H1 (cell line): ENCODE measurements at regions not wholly inside any gene's neighbourhood (a gene's known extent, or its start where the extent isn't known, plus 50 kb on each side); places are given as distances from the start of the nearest gene placed in this dataset.

ENCODE experiments used
- CTCF ChIA-PET: fragments of 300-600 bp; sonication (Branson Sonifier 250); formaldehyde crosslinking; loops from one replicate; lab custom pipeline; 2021; ENCODE audit not compliant: partially characterized antibody; lab: Charles Lee
- POLR2A ChIA-PET: fragments of 300-600 bp; sonication (Branson Sonifier 250); formaldehyde crosslinking; loops from one replicate; lab custom pipeline; 2021; ENCODE audit warnings: inconsistent platforms; ENCODE audit not compliant: partially characterized antibody; lab: Charles Lee
- DNase-seq, 2 experiments: peaks; one replicate each; pipeline versions ENCODE4 v3.0.0 to v3.0.0-alpha.2; 2010 to 2022; ENCODE audit warnings: low spot score in 2 of 2, low read depth in 1 of 2, mixed read lengths in 1 of 2
- FAIRE-seq: peaks from 2 replicates; lab custom pipeline; 2011; peaks lifted over from hg19 to GRCh38; lab: Jason Lieb, UNC
- H2AFZ ChIP-seq: 2 replicates; pipeline ENCODE4 v1.8.1; 2012; ENCODE audit warnings: low read length, inconsistent platforms
- H2AK5ac ChIP-seq: 2 replicates; pipeline ENCODE4 v1.6.1; 2013; ENCODE audit warnings: low read depth, low read length
- H2BK120ac ChIP-seq: replicated peaks from 2 replicates; pipeline ENCODE3; 2013; ENCODE audit warnings: low read depth, low read length, inconsistent platforms
- H2BK12ac ChIP-seq: 2 replicates; pipeline ENCODE4 v1.6.1; 2013; ENCODE audit warnings: low read depth, low read length
- H2BK15ac ChIP-seq: 2 replicates; pipeline ENCODE4 v1.6.1; 2013; ENCODE audit warnings: low read length
- H2BK20ac ChIP-seq: 2 replicates; pipeline ENCODE4 v1.6.1; 2013; ENCODE audit warnings: low read length
- H2BK5ac ChIP-seq: 2 replicates; pipeline ENCODE4 v1.6.1; 2013; ENCODE audit warnings: low read depth, low read length
- H3K14ac ChIP-seq: 2 replicates; pipeline ENCODE4 v1.6.1; 2013; ENCODE audit warnings: inconsistent platforms; ENCODE audit not compliant: insufficient read length
- H3K18ac ChIP-seq: 2 replicates; pipeline ENCODE4 v1.6.1; 2013; ENCODE audit warnings: low read length; ENCODE audit errors: extremely low read depth
- H3K23ac ChIP-seq: 2 replicates; pipeline ENCODE4 v1.6.1; 2013; ENCODE audit warnings: inconsistent platforms; ENCODE audit not compliant: insufficient read length
- H3K23me2 ChIP-seq: 2 replicates; pipeline ENCODE4 v1.6.1; 2013; ENCODE audit warnings: low read depth, low read length
- H3K27ac ChIP-seq: 2 replicates; pipeline ENCODE4 v1.6.1; 2011; ENCODE audit warnings: low read depth, low read length, inconsistent platforms
- H3K27me3 ChIP-seq, 4 experiments: replicated peaks in 1 of 4; 1 replicate in 1 of 4; 2 replicates in 3 of 4; pipeline versions ENCODE4 v1.6.1 to v1.8.1; 2011 to 2013; ENCODE audit warnings: low read length in 3 of 4, mild to moderate bottlenecking in 3 of 4, inconsistent platforms in 2 of 4, mixed read lengths in 2 of 4, moderate library complexity in 1 of 4; ENCODE audit not compliant: control insufficient read depth in 3 of 4, insufficient read depth in 3 of 4; ENCODE audit errors: extremely low read depth in 1 of 4
- H3K36me3 ChIP-seq, 4 experiments: 2 replicates each; pipeline versions ENCODE4 v1.6.1 to v1.8.1; 2011 to 2013; ENCODE audit warnings: mild to moderate bottlenecking in 4 of 4, low read length in 3 of 4, moderate library complexity in 2 of 4, control low read depth in 1 of 4, inconsistent platforms in 1 of 4; ENCODE audit not compliant: insufficient read depth in 4 of 4, control insufficient read depth in 2 of 4
- H3K4ac ChIP-seq: replicated peaks from 2 replicates; pipeline ENCODE3; 2013; ENCODE audit warnings: low read length, low read depth, mixed read lengths, inconsistent platforms; ENCODE audit not compliant: insufficient read length
- H3K4me1 ChIP-seq, 4 experiments: replicated peaks in 1 of 4; 1 replicate in 1 of 4; 2 replicates in 3 of 4; pipeline versions ENCODE4 v1.6.1 to v1.8.1; 2011 to 2013; ENCODE audit warnings: low read length in 3 of 4, inconsistent platforms in 2 of 4, mixed read lengths in 1 of 4; ENCODE audit not compliant: insufficient read depth in 4 of 4, control insufficient read depth in 3 of 4
- H3K4me2 ChIP-seq, 2 experiments: 2 replicates each; pipeline versions ENCODE4 v1.6.1 to v1.8.1; 2011 to 2013; ENCODE audit warnings: low read depth in 2 of 2, low read length in 2 of 2, control low read depth in 1 of 2, inconsistent platforms in 1 of 2, mild to moderate bottlenecking in 1 of 2; ENCODE audit not compliant: insufficient read depth in 1 of 2
- H3K4me3 ChIP-seq, 4 experiments: fragments of 200-600, 300-600 bp in 1 of 4; sonication (generic), shearing (Covaris generic), sonication (Bioruptor Twin) in 1 of 4; 2 replicates each; pipeline versions ENCODE4 v1.5.1 to v1.8.1; 2011 to 2016; ENCODE audit warnings: low read length in 4 of 4, low read depth in 3 of 4, control low read depth in 2 of 4, inconsistent platforms in 2 of 4, mild to moderate bottlenecking in 2 of 4, mixed read lengths in 1 of 4, moderate library complexity in 1 of 4; ENCODE audit not compliant: insufficient read depth in 2 of 4; ENCODE audit errors: extremely low read depth in 1 of 4
- H3K56ac ChIP-seq: replicated peaks from 2 replicates; pipeline ENCODE3; 2013; ENCODE audit warnings: low read depth, mild to moderate bottlenecking, mixed read lengths, low read length, inconsistent platforms; ENCODE audit not compliant: insufficient read length
- H3K79me1 ChIP-seq: 2 replicates; pipeline ENCODE4 v1.6.1; 2013; ENCODE audit warnings: low read depth, low read length, control low read depth
- H3K79me2 ChIP-seq, 2 experiments: 2 replicates each; pipeline versions ENCODE4 v1.6.1 to v1.8.1; 2012 to 2013; ENCODE audit warnings: low read length in 2 of 2, mild to moderate bottlenecking in 2 of 2, inconsistent platforms in 1 of 2; ENCODE audit not compliant: insufficient read depth in 2 of 2, control insufficient read depth in 1 of 2
- H3K9ac ChIP-seq, 4 experiments: replicated peaks in 1 of 4; 1 replicate in 1 of 4; 2 replicates in 3 of 4; pipeline versions ENCODE4 v1.6.1 to v1.8.1; 2011 to 2013; ENCODE audit warnings: low read depth in 3 of 4, low read length in 3 of 4, control low read depth in 2 of 4, mild to moderate bottlenecking in 2 of 4, moderate library complexity in 2 of 4, inconsistent platforms in 1 of 4; ENCODE audit errors: extremely low read depth in 1 of 4
- H3K9me3 ChIP-seq, 2 experiments: 2 replicates each; pipeline versions ENCODE4 v1.6.1 to v1.8.1; 2012 to 2013; ENCODE audit warnings: mild to moderate bottlenecking in 2 of 2, moderate library complexity in 2 of 2, control low read depth in 1 of 2, inconsistent platforms in 1 of 2, low read depth in 1 of 2, low read length in 1 of 2, mixed read lengths in 1 of 2; ENCODE audit not compliant: insufficient read depth in 2 of 2
- H4K20me1 ChIP-seq, 2 experiments: replicated peaks in 1 of 2; 2 replicates each; pipeline versions ENCODE3 to v1.8.1; 2011 to 2013; ENCODE audit warnings: inconsistent platforms in 2 of 2, low read length in 2 of 2, mild to moderate bottlenecking in 1 of 2; ENCODE audit not compliant: insufficient read depth in 2 of 2, control insufficient read depth in 1 of 2
- H4K5ac ChIP-seq: 2 replicates; pipeline ENCODE4 v1.6.1; 2013; ENCODE audit warnings: low read length, low read depth, mixed read lengths, inconsistent platforms; ENCODE audit not compliant: insufficient read length
- H4K8ac ChIP-seq: 2 replicates; pipeline ENCODE4 v1.8.0; 2013; ENCODE audit warnings: mild to moderate bottlenecking, moderate library complexity, low read length, inconsistent platforms; ENCODE audit not compliant: insufficient read depth; ENCODE audit errors: extremely low read depth
- H4K91ac ChIP-seq: replicated peaks from 2 replicates; pipeline ENCODE3; 2013; ENCODE audit warnings: low read length, mixed read lengths, inconsistent platforms; ENCODE audit not compliant: insufficient read length
- CBX5 ChIP-seq: fragments of 300-800, 300-1000 bp; sonication (generic); IDR thresholded peaks from 2 replicates; pipeline ENCODE4 v1.7.1; 2016; ENCODE audit warnings: antibody characterized with exemption, low read length, low read depth
- CREB1 ChIP-seq: IDR thresholded peaks from 2 replicates; pipeline ENCODE4 v1.6.1; 2012; ENCODE audit warnings: inconsistent platforms
- FOSL1 ChIP-seq: IDR thresholded peaks from 2 replicates; pipeline ENCODE4 v1.6.1; 2011; ENCODE audit warnings: mild to moderate bottlenecking, low read depth, low read length, moderate library complexity; ENCODE audit not compliant: insufficient read depth
- HDAC2 ChIP-seq, 2 experiments: fragments of 300-600 bp in 1 of 2; sonication (generic) in 1 of 2; IDR thresholded peaks; 2 replicates each; pipeline ENCODE4 v1.6.1; 2011 to 2012; ENCODE audit warnings: low read depth in 2 of 2, low read length in 2 of 2, mild to moderate bottlenecking in 2 of 2, moderate library complexity in 2 of 2, borderline replicate concordance in 1 of 2, inconsistent platforms in 1 of 2
- JUN ChIP-seq: IDR thresholded peaks from 2 replicates; pipeline ENCODE4 v1.6.1; 2011; ENCODE audit warnings: low read depth, mild to moderate bottlenecking, improper control_type of control experiment, low read length
- NANOG ChIP-seq: IDR thresholded peaks from 2 replicates; pipeline ENCODE4 v1.6.1; 2011; ENCODE audit warnings: low read length, low read depth, mild to moderate bottlenecking, inconsistent platforms; ENCODE audit not compliant: insufficient read depth, poor library complexity, severe bottlenecking
- NRF1 ChIP-seq: IDR thresholded peaks from 2 replicates; pipeline ENCODE4 v1.6.1; 2011; ENCODE audit warnings: mild to moderate bottlenecking, low read depth, low read length, improper control_type of control experiment
- POLR2A ChIP-seq, 2 experiments: IDR thresholded peaks; 1 replicate in 1 of 2; 2 replicates in 1 of 2; pipeline ENCODE4 v1.6.1; 2011; ENCODE audit warnings: low read depth in 2 of 2, low read length in 2 of 2, mild to moderate bottlenecking in 2 of 2; ENCODE audit errors: control extremely low read depth in 1 of 2
- RBBP5 ChIP-seq: IDR thresholded peaks from 2 replicates; pipeline ENCODE4 v1.7.1; 2012; ENCODE audit warnings: low read depth, mild to moderate bottlenecking, inconsistent platforms, low read length, moderate library complexity, borderline replicate concordance
- RFX5 ChIP-seq: IDR thresholded peaks from 2 replicates; pipeline ENCODE4 v1.6.1; 2011; ENCODE audit warnings: low read depth, low read length, improper control_type of control experiment, borderline replicate concordance
- SAP30 ChIP-seq: fragments of 300-600 bp; sonication (generic); IDR thresholded peaks from 2 replicates; pipeline ENCODE4 v1.7.1; 2012; ENCODE audit warnings: low read length, moderate library complexity, mild to moderate bottlenecking, inconsistent platforms; ENCODE audit not compliant: insufficient read depth, insufficient replicate concordance
- SIX5 ChIP-seq: IDR thresholded peaks from 2 replicates; pipeline ENCODE4 v1.6.1; 2011; ENCODE audit warnings: mild to moderate bottlenecking, low read depth, low read length
- SP1 ChIP-seq: IDR thresholded peaks from 2 replicates; pipeline ENCODE4 v1.6.1; 2011; ENCODE audit warnings: low read depth, low read length
- SP4 ChIP-seq: IDR thresholded peaks from 2 replicates; pipeline ENCODE4 v1.6.1; 2012; ENCODE audit warnings: low read length, inconsistent platforms
- TBP ChIP-seq: IDR thresholded peaks from 2 replicates; pipeline ENCODE4 v1.6.1; 2011; ENCODE audit warnings: low read depth, low read length, improper control_type of control experiment
- ZNF274 ChIP-seq: IDR thresholded peaks from 2 replicates; pipeline ENCODE4 v1.7.0; 2012; ENCODE audit warnings: low read length, borderline replicate concordance; ENCODE audit errors: extremely low read depth

- Histone ChIP-seq H3K23me2 (no peaks in the 10 kb centered on the region), H2BK5ac (no peak overlapping the region), H2AK5ac (no peak overlapping the region), H2BK15ac (no peak overlapping the region), H3K56ac (no peak overlapping the region), H4K8ac (no peak overlapping the region), H3K27ac (no peak overlapping the region), H3K23ac (no peak overlapping the region), H3K4me2 (peak overlapping the region; percentile 27 to 37; a peak in 3 of 4 replicates), H4K91ac (no peak overlapping the region), H3K18ac (no peak overlapping the region), H4K20me1 (no peaks in the 10 kb centered on the region), H3K9ac (no peak overlapping the region), H3K79me2 (no peaks in the 10 kb centered on the region; a peak in 1 of 4 replicates), H2AFZ (no peak overlapping the region), H3K4me1 (peaks cover 0 to 12% (median 4%) of the 10 kb centered on the region in 4 experiments; a peak in 3 of 7 replicates), H4K5ac (no peak overlapping the region), H3K36me3 (no peaks in the 10 kb centered on the region), H3K4ac (no peak overlapping the region), H3K14ac (no peak overlapping the region), H3K79me1 (no peaks in the 10 kb centered on the region), H2BK20ac (no peak overlapping the region), H3K27me3 (no peaks in the 10 kb centered on the region), H2BK12ac (no peak overlapping the region), H2BK120ac (no peak overlapping the region), H3K4me3 (no peak overlapping the region), H3K9me3 (no peaks in the 10 kb centered on the region)
- no peak for TF ChIP-seq SP1
- no peak for TF ChIP-seq NRF1
- no peak for TF ChIP-seq FOSL1
- no peak for TF ChIP-seq HDAC2 (IDR thresholded peaks at IDR 0.05; ENCODE audit: borderline replicate concordance in 1 of 2, low read depth in 2 of 2, low read length in 2 of 2)
- TF ChIP-seq SIX5 = no peak
- TF ChIP-seq TBP = no peak
- TF ChIP-seq NANOG = no peak
- no peak for TF ChIP-seq SP4
- TF ChIP-seq POLR2A (IDR thresholded peaks at IDR 0.05; ENCODE audit: control extremely low read depth in 1 of 2, low read depth in 2 of 2, low read length in 2 of 2) = no peak
- no peak for TF ChIP-seq JUN
- no peak for TF ChIP-seq RBBP5
- no peak for TF ChIP-seq CBX5
- no peak for TF ChIP-seq CREB1
- TF ChIP-seq ZNF274 = no peak
- TF ChIP-seq RFX5 = no peak
- TF ChIP-seq SAP30 = no peak
- POLR2A ChIA-PET = no interaction called here
- DNase-seq (no peak), FAIRE-seq (no peak)
- CTCF ChIA-PET = interaction anchor here (0.6 kb wide), 1 partner anchor 366 kb away, joined by 4 read pairs; no protein-coding TSS in a partner anchor
Measured at GRCh38 chr4:36812149-36812548, 432.4 kb upstream of the NWD2 start.
